H9 (cell line): ENCODE measurements at regions not wholly inside any gene's neighbourhood (a gene's known extent, or its start where the extent isn't known, plus 50 kb on each side); places are given as distances from the start of the nearest gene placed in this dataset.

Experiments
- DNase-seq: peaks from one replicate; pipeline ENCODE4 v3.0.0-alpha.2; 2017
- H2AFZ ChIP-seq: one replicate; pipeline ENCODE4 v1.6.1; 2013; ENCODE audit warnings: mild to moderate bottlenecking, low read length, control low read depth, moderate library complexity
- H2AK5ac ChIP-seq: 2 replicates; pipeline ENCODE4 v1.6.1; 2013; ENCODE audit warnings: low read length, control low read depth, mixed read lengths; ENCODE audit not compliant: insufficient read length
- H2BK120ac ChIP-seq: one replicate; pipeline ENCODE4 v1.6.1; 2013; ENCODE audit warnings: low read depth, mild to moderate bottlenecking, low read length, control low read depth, inconsistent platforms; ENCODE audit not compliant: poor library complexity, severe bottlenecking
- H2BK12ac ChIP-seq: 2 replicates; pipeline ENCODE4 v1.6.1; 2013; ENCODE audit warnings: low read length, control low read depth, mixed read lengths, low read depth; ENCODE audit not compliant: insufficient read length
- H2BK15ac ChIP-seq: 2 replicates; pipeline ENCODE4 v1.6.1; 2013; ENCODE audit warnings: low read depth, low read length, control low read depth
- H2BK20ac ChIP-seq: one replicate; pipeline ENCODE4 v1.6.1; 2013; ENCODE audit warnings: low read depth, mild to moderate bottlenecking, low read length, control low read depth, inconsistent platforms; ENCODE audit not compliant: poor library complexity, severe bottlenecking
- H2BK5ac ChIP-seq: 2 replicates; pipeline ENCODE4 v1.6.1; 2013; ENCODE audit warnings: low read length, control low read depth, mixed read lengths; ENCODE audit not compliant: insufficient read length
- H3K14ac ChIP-seq: 2 replicates; pipeline ENCODE4 v1.6.1; 2013; ENCODE audit warnings: low read length, control low read depth; ENCODE audit not compliant: insufficient read depth
- H3K18ac ChIP-seq: 2 replicates; pipeline ENCODE4 v1.6.1; 2013; ENCODE audit warnings: low read depth, mild to moderate bottlenecking, mixed read lengths, low read length, control low read depth; ENCODE audit not compliant: insufficient read length
- H3K23ac ChIP-seq: 2 replicates; pipeline ENCODE4 v1.6.1; 2013; ENCODE audit warnings: low read length, control low read depth, mixed read lengths, low read depth; ENCODE audit not compliant: insufficient read length
- H3K23me2 ChIP-seq: 2 replicates; pipeline ENCODE4 v1.6.1; 2013; ENCODE audit warnings: low read depth, mild to moderate bottlenecking, mixed read lengths, low read length, control low read depth; ENCODE audit not compliant: insufficient read length, poor library complexity, severe bottlenecking
- H3K27ac ChIP-seq: 2 replicates; pipeline ENCODE4 v1.5.1; 2013; ENCODE audit warnings: low read length, control low read depth, mixed read lengths, low read depth; ENCODE audit not compliant: insufficient read length
- H3K27me3 ChIP-seq: 2 replicates; pipeline ENCODE4 v1.6.1; 2013; ENCODE audit warnings: low read length, control low read depth, inconsistent platforms; ENCODE audit not compliant: insufficient read depth
- H3K4ac ChIP-seq: 2 replicates; pipeline ENCODE4 v1.6.1; 2013; ENCODE audit warnings: low read depth, mild to moderate bottlenecking, control low read depth, inconsistent platforms, low read length, moderate library complexity
- H3K4me1 ChIP-seq: 2 replicates; pipeline ENCODE4 v1.6.1; 2013; ENCODE audit warnings: low read length, control low read depth, inconsistent platforms; ENCODE audit not compliant: insufficient read depth
- H3K4me2 ChIP-seq: 2 replicates; pipeline ENCODE4 v1.6.1; 2013; ENCODE audit warnings: low read length, control low read depth, mixed read lengths; ENCODE audit not compliant: insufficient read length, insufficient read depth
- H3K56ac ChIP-seq: 2 replicates; pipeline ENCODE4 v1.6.1; 2013; ENCODE audit warnings: low read depth, mild to moderate bottlenecking, mixed read lengths, low read length, control low read depth; ENCODE audit not compliant: insufficient read length
- H3K79me1 ChIP-seq: 2 replicates; pipeline ENCODE4 v1.6.1; 2013; ENCODE audit warnings: low read depth, mild to moderate bottlenecking, moderate library complexity, low read length, control low read depth, inconsistent platforms; ENCODE audit not compliant: insufficient read depth, poor library complexity, severe bottlenecking
- H3K79me2 ChIP-seq: 2 replicates; pipeline ENCODE4 v1.6.1; 2013; ENCODE audit warnings: low read length, control low read depth, inconsistent platforms; ENCODE audit not compliant: insufficient read depth
- H3K9ac ChIP-seq: 2 replicates; pipeline ENCODE4 v1.6.1; 2013; ENCODE audit warnings: low read length, control low read depth, mixed read lengths; ENCODE audit not compliant: insufficient read length; ENCODE audit errors: extremely low read depth
- H3K9me3 ChIP-seq: one replicate; pipeline ENCODE4 v1.6.1; 2013; ENCODE audit warnings: low read depth, low read length, inconsistent platforms; ENCODE audit not compliant: control insufficient read depth
- H3T11ph ChIP-seq: one replicate; pipeline ENCODE4 v1.6.1; 2013; ENCODE audit warnings: mild to moderate bottlenecking, low read length, control low read depth, inconsistent platforms
- H4K20me1 ChIP-seq: one replicate; pipeline ENCODE4 v1.6.1; 2013; ENCODE audit not compliant: control insufficient read depth, insufficient read length, insufficient read depth
- H4K5ac ChIP-seq: 2 replicates; pipeline ENCODE4 v1.6.1; 2013; ENCODE audit warnings: low read depth, mild to moderate bottlenecking, mixed read lengths, low read length, control low read depth; ENCODE audit not compliant: insufficient read length
- H4K8ac ChIP-seq: replicated peaks from 2 replicates; pipeline ENCODE4 v1.6.1; 2013; ENCODE audit warnings: low read length, control low read depth, mixed read lengths, low read depth; ENCODE audit not compliant: insufficient read length
- H4K91ac ChIP-seq: 2 replicates; pipeline ENCODE4 v1.6.1; 2013; ENCODE audit warnings: low read depth, mild to moderate bottlenecking, moderate library complexity, mixed read lengths, low read length, control low read depth; ENCODE audit not compliant: insufficient read length
- H3K27ac Mint-ChIP-seq, 3 experiments: 2 replicates in 2 of 3; 3 replicates in 1 of 3; pipeline ENCODE4 v1.8.0; 2020 to 2021; ENCODE audit warnings: mixed read lengths in 3 of 3, mild to moderate bottlenecking in 1 of 3, moderate library complexity in 1 of 3
- H3K27me3 Mint-ChIP-seq: 2 replicates; pipeline ENCODE4 v1.8.0; 2021; ENCODE audit warnings: low read depth, mild to moderate bottlenecking, moderate library complexity, mixed read lengths
- H3K36me3 Mint-ChIP-seq, 3 experiments: 2 replicates in 2 of 3; 3 replicates in 1 of 3; pipeline ENCODE4 v1.8.0; 2020 to 2021; ENCODE audit warnings: low read depth in 3 of 3, mixed read lengths in 3 of 3; ENCODE audit not compliant: insufficient read depth in 1 of 3
- H3K4me1 Mint-ChIP-seq, 2 experiments: 2 replicates each; pipeline ENCODE4 v1.8.0; 2020; ENCODE audit warnings: mixed read lengths in 2 of 2
- H3K4me3 Mint-ChIP-seq, 2 experiments: 2 replicates in 1 of 2; 3 replicates in 1 of 2; pipeline ENCODE4 v1.8.0; 2020 to 2021; ENCODE audit warnings: mild to moderate bottlenecking in 2 of 2, mixed read lengths in 2 of 2, moderate library complexity in 1 of 2
- H3K9me3 Mint-ChIP-seq, 2 experiments: 2 replicates in 1 of 2; 3 replicates in 1 of 2; pipeline ENCODE4 v1.8.0; 2020; ENCODE audit warnings: mild to moderate bottlenecking in 2 of 2, mixed read lengths in 2 of 2, moderate library complexity in 1 of 2
- WGBS: extraction: QIAGEN DNeasy Blood & Tissue Kit; methylation state at CpG from one replicate; pipeline ENCODE4 v1.1.7; 2013; ENCODE audit warnings: missing lambda C conversion rate, low lambda C conversion rate, mixed read lengths; ENCODE audit not compliant: insufficient read length; ENCODE audit errors: extremely low coverage; 5-methylcytosine and 5-hydroxymethylcytosine counted together
- TF ChIP-seq, protein P1 (sequence below): fragments of 200-600 bp; sonication (generic); conservative IDR thresholded peaks from 3 replicates; pipeline ENCODE4 v1.8.0; 2021; ENCODE audit warnings: antibody characterized with exemption, mild to moderate bottlenecking

DNA sequence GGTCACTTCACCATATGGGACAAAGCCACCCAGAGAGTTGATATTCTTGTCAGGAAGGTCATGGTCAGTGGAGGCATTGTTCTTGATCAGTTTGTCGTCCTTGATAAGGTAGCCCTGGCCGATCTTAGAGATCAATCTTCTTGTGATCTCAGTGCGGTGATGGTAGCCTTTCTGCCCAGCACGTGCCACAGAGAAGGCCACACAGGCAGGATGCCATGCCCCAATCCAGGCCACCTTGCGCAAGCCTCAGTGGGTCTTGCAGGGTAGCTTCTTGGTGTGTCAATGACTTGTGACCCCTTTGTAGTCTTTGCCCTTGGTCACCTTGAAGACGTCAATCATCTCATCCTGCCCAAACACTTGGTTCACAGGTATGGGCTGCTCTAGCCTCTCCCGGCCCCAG lies 143.9 kb upstream of the ASB18 start:
- Histone ChIP-seq H2AK5ac (no peak overlapping the region), H3K18ac (no peak overlapping the region), H4K20me1 (no peaks in the 10 kb centered on the region), H3K79me2 (no peaks in the 10 kb centered on the region), H3T11ph (no peak overlapping the region), H2BK5ac (no peak overlapping the region), H4K8ac (no peak overlapping the region), H2AFZ (no peak overlapping the region), H2BK20ac (no peak overlapping the region), H4K91ac (no peak overlapping the region), H3K27ac (no peak overlapping the region), H3K9ac (no peak overlapping the region), H2BK12ac (no peak overlapping the region), H2BK15ac (no peak overlapping the region), H3K14ac (no peak overlapping the region), H3K4ac (no peak overlapping the region), H2BK120ac (no peak overlapping the region), H3K27me3 (no peaks in the 10 kb centered on the region), H3K4me1 (no peaks in the 10 kb centered on the region; the same call in 1 of the 2 replicates), H4K5ac (no peak overlapping the region), H3K9me3 (peaks cover 6% of the 10 kb centered on the region), H3K23ac (no peak overlapping the region), H3K23me2 (no peaks in the 10 kb centered on the region), H3K79me1 (no peaks in the 10 kb centered on the region), H3K56ac (no peak overlapping the region), H3K4me2 (no peak overlapping the region)
- no peak overlapping the region for H3K4me3 Mint-ChIP-seq
- H3K27ac Mint-ChIP-seq, result no peak overlapping the region
- peaks cover 10 to 11% of the 10 kb centered on the region in 2 experiments for H3K4me1 Mint-ChIP-seq
- H3K27me3 Mint-ChIP-seq, result no peaks in the 10 kb centered on the region; the same call in 1 of the 2 replicates
- no peak for DNase-seq
- WGBS, result no CpG with 5 or more reads among the region's 7 CpGs
- peaks cover 3 to 5% of the 10 kb centered on the region in 2 experiments; a peak in 3 of 5 replicates for H3K9me3 Mint-ChIP-seq
- TF ChIP-seq, protein P1, sequence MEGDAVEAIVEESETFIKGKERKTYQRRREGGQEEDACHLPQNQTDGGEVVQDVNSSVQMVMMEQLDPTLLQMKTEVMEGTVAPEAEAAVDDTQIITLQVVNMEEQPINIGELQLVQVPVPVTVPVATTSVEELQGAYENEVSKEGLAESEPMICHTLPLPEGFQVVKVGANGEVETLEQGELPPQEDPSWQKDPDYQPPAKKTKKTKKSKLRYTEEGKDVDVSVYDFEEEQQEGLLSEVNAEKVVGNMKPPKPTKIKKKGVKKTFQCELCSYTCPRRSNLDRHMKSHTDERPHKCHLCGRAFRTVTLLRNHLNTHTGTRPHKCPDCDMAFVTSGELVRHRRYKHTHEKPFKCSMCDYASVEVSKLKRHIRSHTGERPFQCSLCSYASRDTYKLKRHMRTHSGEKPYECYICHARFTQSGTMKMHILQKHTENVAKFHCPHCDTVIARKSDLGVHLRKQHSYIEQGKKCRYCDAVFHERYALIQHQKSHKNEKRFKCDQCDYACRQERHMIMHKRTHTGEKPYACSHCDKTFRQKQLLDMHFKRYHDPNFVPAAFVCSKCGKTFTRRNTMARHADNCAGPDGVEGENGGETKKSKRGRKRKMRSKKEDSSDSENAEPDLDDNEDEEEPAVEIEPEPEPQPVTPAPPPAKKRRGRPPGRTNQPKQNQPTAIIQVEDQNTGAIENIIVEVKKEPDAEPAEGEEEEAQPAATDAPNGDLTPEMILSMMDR, result no peak
- H3K36me3 Mint-ChIP-seq, result peaks cover 0 to 10% (median 0%) of the 10 kb centered on the region in 3 experiments; a peak in 2 of 7 replicates
